ENCODE measurements at regions not wholly inside any gene's neighbourhood (a gene's known extent, or its start where the extent isn't known, plus 50 kb on each side); places are given as distances from the start of the nearest gene placed in this dataset.

GRCh38 chr17:77867976-77868713 is 90.4 kb upstream of the TNRC6C start:
- TF ChIP-seq YY1 (IDR thresholded peaks at IDR 0.05; ENCODE audit: low read depth, low read length) (no peak), SP1 (IDR thresholded peaks at IDR 0.05; ENCODE audit: low read depth, low read length) (no peak), NRF1 (IDR thresholded peaks at IDR 0.05; ENCODE audit: low read depth, low read length) (no peak), SIX5 (IDR thresholded peaks at IDR 0.05; ENCODE audit: low read depth, low read length) (no peak), PHF8 (conservative IDR thresholded peaks at IDR 0.05; ENCODE audit: low read depth, low read length) (no peak), CTCF (IDR thresholded peaks at IDR 0.05; ENCODE audit: control extremely low read depth in 1 of 3, insufficient read depth in 1 of 3, low read depth in 1 of 3, low read length in 3 of 3) (no peak), SIN3A (conservative IDR thresholded peaks at IDR 0.05 in 1 of 2, IDR thresholded peaks at IDR 0.05 in 1 of 2; ENCODE audit: low read depth in 1 of 2, low read length in 2 of 2) (no peak)
